Loucy (cell line): ENCODE measurements at regions not wholly inside any gene's neighbourhood (a gene's known extent, or its start where the extent isn't known, plus 50 kb on each side); places are given as distances from the start of the nearest gene placed in this dataset.

ENCODE experiments used
- EZH2phosphoT487 ChIP-seq: fragments of 200-600 bp; IDR thresholded peaks from 2 replicates; pipeline ENCODE4 v1.6.1; 2018; ENCODE audit warnings: antibody characterized with exemption, mild to moderate bottlenecking, moderate library complexity, borderline replicate concordance
- TF ChIP-seq, protein P1 (sequence below): fragments of 200-600 bp; sonication (generic); conservative IDR thresholded peaks from 2 replicates; pipeline ENCODE4 v1.5.1; 2014; ENCODE audit warnings: mild to moderate bottlenecking, antibody characterized with exemption, low read length

DNA sequence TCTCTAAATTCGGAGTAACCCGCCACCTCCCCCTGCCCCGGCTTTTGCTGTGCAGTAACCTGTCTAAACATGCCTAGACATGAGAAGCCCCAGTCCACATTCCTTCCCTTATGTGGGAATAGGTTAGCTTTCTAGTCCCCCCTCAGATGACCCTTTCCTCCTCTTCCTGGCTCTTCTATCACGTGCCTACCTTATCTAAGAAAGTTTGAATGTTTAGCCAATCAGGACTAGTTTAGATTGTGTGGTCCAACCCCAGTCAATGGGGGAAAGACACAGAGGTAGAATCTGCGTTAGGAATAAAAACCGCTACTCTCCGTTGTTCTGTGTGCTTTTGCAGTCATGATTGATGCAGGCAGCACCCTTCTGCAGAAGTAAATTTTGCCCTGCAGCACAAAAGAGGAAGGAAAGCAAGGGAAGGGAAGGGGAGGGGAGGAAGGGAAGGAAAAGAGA lies 69.0 kb upstream of the CD93 start:
- TF ChIP-seq, protein P1, sequence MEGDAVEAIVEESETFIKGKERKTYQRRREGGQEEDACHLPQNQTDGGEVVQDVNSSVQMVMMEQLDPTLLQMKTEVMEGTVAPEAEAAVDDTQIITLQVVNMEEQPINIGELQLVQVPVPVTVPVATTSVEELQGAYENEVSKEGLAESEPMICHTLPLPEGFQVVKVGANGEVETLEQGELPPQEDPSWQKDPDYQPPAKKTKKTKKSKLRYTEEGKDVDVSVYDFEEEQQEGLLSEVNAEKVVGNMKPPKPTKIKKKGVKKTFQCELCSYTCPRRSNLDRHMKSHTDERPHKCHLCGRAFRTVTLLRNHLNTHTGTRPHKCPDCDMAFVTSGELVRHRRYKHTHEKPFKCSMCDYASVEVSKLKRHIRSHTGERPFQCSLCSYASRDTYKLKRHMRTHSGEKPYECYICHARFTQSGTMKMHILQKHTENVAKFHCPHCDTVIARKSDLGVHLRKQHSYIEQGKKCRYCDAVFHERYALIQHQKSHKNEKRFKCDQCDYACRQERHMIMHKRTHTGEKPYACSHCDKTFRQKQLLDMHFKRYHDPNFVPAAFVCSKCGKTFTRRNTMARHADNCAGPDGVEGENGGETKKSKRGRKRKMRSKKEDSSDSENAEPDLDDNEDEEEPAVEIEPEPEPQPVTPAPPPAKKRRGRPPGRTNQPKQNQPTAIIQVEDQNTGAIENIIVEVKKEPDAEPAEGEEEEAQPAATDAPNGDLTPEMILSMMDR: no peak
- no peak for TF ChIP-seq EZH2phosphoT487
